SK-N-SH (cell line): ENCODE measurements at regions not wholly inside any gene's neighbourhood (a gene's known extent, or its start where the extent isn't known, plus 50 kb on each side); places are given as distances from the start of the nearest gene placed in this dataset.

ENCODE experiments used
- CTCF ChIA-PET: fragments of 300-600, 350-600 bp; formaldehyde crosslinking; extraction: SDS; loops from one replicate; lab custom pipeline; 2021; lab: Yijun Ruan, JAX
- POLR2A ChIA-PET: fragments of 350-600 bp; sonication (Branson Sonifier 250); formaldehyde crosslinking; extraction: SDS; loops from one replicate; lab custom pipeline; 2020; ENCODE audit warnings: antibody characterized with exemption, inconsistent platforms; lab: Yijun Ruan, JAX
- DNase-seq: peaks from one replicate; pipeline ENCODE4 v3.0.0; 2012
- H2AFZ ChIP-seq: fragments of 200-600 bp; sonication (generic); 2 replicates; pipeline ENCODE4 v1.8.1; 2016; ENCODE audit warnings: antibody characterized with exemption, mild to moderate bottlenecking, low read depth
- H3F3A ChIP-seq: fragments of 200-600 bp; sonication (generic); replicated peaks from 2 replicates; pipeline ENCODE3; 2016; ENCODE audit warnings: antibody characterized with exemption, mild to moderate bottlenecking; ENCODE audit not compliant: insufficient read depth
- H3K27ac ChIP-seq, 2 experiments: fragments of 200-500 bp in 1 of 2; fragments of 200-600 bp in 1 of 2; sonication (Bioruptor generic) in 1 of 2; sonication (generic), shearing (Covaris generic) in 1 of 2; 2 replicates each; pipeline versions ENCODE4 v1.5.1 to v1.6.1; 2014 to 2016; ENCODE audit warnings: low read depth in 2 of 2, inconsistent platforms in 1 of 2, low read length in 1 of 2, mild to moderate bottlenecking in 1 of 2, mixed read lengths in 1 of 2
- H3K27me3 ChIP-seq: fragments of 200-600 bp; sonication (generic), shearing (Covaris generic); 2 replicates; pipeline ENCODE4 v1.6.1; 2016; ENCODE audit warnings: mixed run types; ENCODE audit not compliant: insufficient read depth
- H3K36me3 ChIP-seq, 2 experiments: fragments of 200-500 bp in 1 of 2; fragments of 200-600 bp in 1 of 2; sonication (Bioruptor generic) in 1 of 2; sonication (generic) in 1 of 2; replicated peaks in 1 of 2; 2 replicates each; pipeline versions ENCODE3 to v1.5.1; 2014 to 2016; ENCODE audit warnings: low read length in 1 of 2, mild to moderate bottlenecking in 1 of 2; ENCODE audit not compliant: insufficient read depth in 2 of 2, control insufficient read depth in 1 of 2
- H3K4me1 ChIP-seq, 2 experiments: fragments of 200-500 bp in 1 of 2; fragments of 200-600 bp in 1 of 2; sonication (Bioruptor generic) in 1 of 2; sonication (generic), shearing (Covaris generic) in 1 of 2; 2 replicates each; pipeline versions ENCODE4 v1.5.1 to v1.6.1; 2014 to 2016; ENCODE audit warnings: low read depth in 1 of 2, low read length in 1 of 2, mixed run types in 1 of 2; ENCODE audit not compliant: insufficient read depth in 2 of 2, control insufficient read depth in 1 of 2
- H3K4me2 ChIP-seq: fragments of 200-600 bp; sonication (generic), shearing (Covaris generic); 2 replicates; pipeline ENCODE4 v1.6.1; 2017; ENCODE audit warnings: mixed run types
- H3K4me3 ChIP-seq, 2 experiments: fragments of 200-500 bp in 1 of 2; fragments of 200-600 bp in 1 of 2; sonication (Bioruptor generic) in 1 of 2; sonication (generic), shearing (Covaris generic) in 1 of 2; 2 replicates each; pipeline versions ENCODE4 v1.5.1 to v1.8.1; 2014 to 2016; ENCODE audit warnings: low read depth in 2 of 2, inconsistent platforms in 1 of 2, low read length in 1 of 2, mild to moderate bottlenecking in 1 of 2, mixed read lengths in 1 of 2, moderate library complexity in 1 of 2
- H3K79me2 ChIP-seq: fragments of 200-600 bp; sonication (generic); 2 replicates; pipeline ENCODE4 v1.8.1; 2017; ENCODE audit warnings: mild to moderate bottlenecking; ENCODE audit not compliant: insufficient read depth
- H3K9ac ChIP-seq: fragments of 200-600 bp; sonication (generic); 2 replicates; pipeline ENCODE4 v1.6.1; 2017; ENCODE audit warnings: mixed run types
- H3K9me2 ChIP-seq: fragments of 200-600 bp; sonication (generic); 2 replicates; pipeline ENCODE4 v1.6.1; 2017; ENCODE audit warnings: mixed run types
- H3K9me3 ChIP-seq: fragments of 200-600 bp; sonication (generic); 2 replicates; pipeline ENCODE4 v1.6.1; 2017; ENCODE audit warnings: mixed run types, mild to moderate bottlenecking, moderate library complexity
- H4K20me1 ChIP-seq: fragments of 200-600 bp; sonication (generic); 2 replicates; pipeline ENCODE4 v1.6.1; 2017; ENCODE audit warnings: mild to moderate bottlenecking, mixed run types; ENCODE audit not compliant: insufficient read depth
- ELF1 ChIP-seq: IDR thresholded peaks from 2 replicates; pipeline ENCODE4 v1.4.0; 2012
- EZH2phosphoT487 ChIP-seq: fragments of 200-600 bp; sonication (generic); IDR thresholded peaks from 2 replicates; pipeline ENCODE4 v1.6.1; 2017; ENCODE audit warnings: low read depth, mixed run types, mild to moderate bottlenecking, antibody characterized with exemption, moderate library complexity, borderline replicate concordance
- FOXJ3 ChIP-seq: sonication (generic); formaldehyde crosslinking; IDR thresholded peaks from 2 replicates; pipeline ENCODE4 v1.5.1; 2020; ENCODE audit warnings: mild to moderate bottlenecking, missing genetic modification reagents
- FOXM1 ChIP-seq: IDR thresholded peaks from 2 replicates; pipeline ENCODE4 v1.4.0; 2012; ENCODE audit warnings: low read depth, mild to moderate bottlenecking
- GABPA ChIP-seq: IDR thresholded peaks from 2 replicates; pipeline ENCODE4 v1.4.0; 2012; ENCODE audit warnings: low read depth, mild to moderate bottlenecking
- RAD21 ChIP-seq: IDR thresholded peaks from 2 replicates; pipeline ENCODE4 v1.6.1; 2012; ENCODE audit warnings: mild to moderate bottlenecking, low read length
- SMC3 ChIP-seq: IDR thresholded peaks from 2 replicates; pipeline ENCODE4 v1.6.1; 2012; ENCODE audit warnings: low read depth, low read length, improper control_type of control experiment
- WGBS: methylation state at CpG from one replicate; pipeline ENCODE4 v1.1.6; 2017; ENCODE audit warnings: low lambda C conversion rate; 5-methylcytosine and 5-hydroxymethylcytosine counted together
- TF ChIP-seq, protein P1 (sequence below): fragments of 200-600 bp; sonication (generic); IDR thresholded peaks from 2 replicates; pipeline ENCODE4 v1.6.1; 2017; ENCODE audit warnings: antibody characterized with exemption, mild to moderate bottlenecking, moderate library complexity
- TF ChIP-seq, protein P2 (sequence below): IDR thresholded peaks from 2 replicates; pipeline ENCODE4 v1.4.0; 2012; ENCODE audit warnings: low read depth, borderline replicate concordance
- TF ChIP-seq, protein P3 (sequence below): IDR thresholded peaks from 2 replicates; pipeline ENCODE4 v1.6.1; 2012; ENCODE audit warnings: mild to moderate bottlenecking, low read depth, low read length, moderate library complexity

DNA sequence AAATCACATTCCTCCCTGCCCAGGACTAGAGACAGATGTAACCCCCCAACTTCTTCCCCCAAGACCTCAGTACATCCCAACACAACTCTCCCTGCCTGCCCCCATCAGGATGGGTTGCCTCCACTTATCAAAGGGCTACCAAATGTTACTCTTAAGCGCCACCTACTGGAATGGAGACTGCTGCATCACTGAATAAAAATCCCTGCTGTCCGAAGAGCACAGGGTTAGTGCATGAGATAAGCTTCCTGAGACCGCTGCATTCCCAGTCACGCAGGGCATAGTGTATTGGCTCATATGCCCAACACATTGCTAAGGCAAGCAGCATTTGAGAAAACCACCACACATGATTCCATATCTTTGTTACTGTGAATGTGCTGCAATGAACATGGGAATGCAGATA is 544.5 kb downstream of the PPP4R3C start:
- no peaks in the 10 kb centered on the region for H3K9me2 ChIP-seq
- no peak overlapping the region for H3K4me2 ChIP-seq
- CTCF ChIA-PET = interaction anchor here (0.8 to 1.3 kb wide), 5 partner anchors 10 to 135 kb away, joined by 3 to 6 read pairs (median 4); no protein-coding TSS in a partner anchor
- TF ChIP-seq ELF1 (no peak), FOXJ3 (CRISPR knock-in tag) (no peak), RAD21 (peak; percentile 47), EZH2phosphoT487 (no peak), SMC3 (peak; percentile 41; the same call in 1 of the 2 replicates), FOXM1 (no peak), GABPA (no peak)
- TF ChIP-seq, protein P1, sequence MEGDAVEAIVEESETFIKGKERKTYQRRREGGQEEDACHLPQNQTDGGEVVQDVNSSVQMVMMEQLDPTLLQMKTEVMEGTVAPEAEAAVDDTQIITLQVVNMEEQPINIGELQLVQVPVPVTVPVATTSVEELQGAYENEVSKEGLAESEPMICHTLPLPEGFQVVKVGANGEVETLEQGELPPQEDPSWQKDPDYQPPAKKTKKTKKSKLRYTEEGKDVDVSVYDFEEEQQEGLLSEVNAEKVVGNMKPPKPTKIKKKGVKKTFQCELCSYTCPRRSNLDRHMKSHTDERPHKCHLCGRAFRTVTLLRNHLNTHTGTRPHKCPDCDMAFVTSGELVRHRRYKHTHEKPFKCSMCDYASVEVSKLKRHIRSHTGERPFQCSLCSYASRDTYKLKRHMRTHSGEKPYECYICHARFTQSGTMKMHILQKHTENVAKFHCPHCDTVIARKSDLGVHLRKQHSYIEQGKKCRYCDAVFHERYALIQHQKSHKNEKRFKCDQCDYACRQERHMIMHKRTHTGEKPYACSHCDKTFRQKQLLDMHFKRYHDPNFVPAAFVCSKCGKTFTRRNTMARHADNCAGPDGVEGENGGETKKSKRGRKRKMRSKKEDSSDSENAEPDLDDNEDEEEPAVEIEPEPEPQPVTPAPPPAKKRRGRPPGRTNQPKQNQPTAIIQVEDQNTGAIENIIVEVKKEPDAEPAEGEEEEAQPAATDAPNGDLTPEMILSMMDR = peak; percentile 58
- TF ChIP-seq, protein P2, sequence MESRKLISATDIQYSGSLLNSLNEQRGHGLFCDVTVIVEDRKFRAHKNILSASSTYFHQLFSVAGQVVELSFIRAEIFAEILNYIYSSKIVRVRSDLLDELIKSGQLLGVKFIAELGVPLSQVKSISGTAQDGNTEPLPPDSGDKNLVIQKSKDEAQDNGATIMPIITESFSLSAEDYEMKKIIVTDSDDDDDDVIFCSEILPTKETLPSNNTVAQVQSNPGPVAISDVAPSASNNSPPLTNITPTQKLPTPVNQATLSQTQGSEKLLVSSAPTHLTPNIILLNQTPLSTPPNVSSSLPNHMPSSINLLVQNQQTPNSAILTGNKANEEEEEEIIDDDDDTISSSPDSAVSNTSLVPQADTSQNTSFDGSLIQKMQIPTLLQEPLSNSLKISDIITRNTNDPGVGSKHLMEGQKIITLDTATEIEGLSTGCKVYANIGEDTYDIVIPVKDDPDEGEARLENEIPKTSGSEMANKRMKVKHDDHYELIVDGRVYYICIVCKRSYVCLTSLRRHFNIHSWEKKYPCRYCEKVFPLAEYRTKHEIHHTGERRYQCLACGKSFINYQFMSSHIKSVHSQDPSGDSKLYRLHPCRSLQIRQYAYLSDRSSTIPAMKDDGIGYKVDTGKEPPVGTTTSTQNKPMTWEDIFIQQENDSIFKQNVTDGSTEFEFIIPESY = no peak
- TF ChIP-seq, protein P3, sequence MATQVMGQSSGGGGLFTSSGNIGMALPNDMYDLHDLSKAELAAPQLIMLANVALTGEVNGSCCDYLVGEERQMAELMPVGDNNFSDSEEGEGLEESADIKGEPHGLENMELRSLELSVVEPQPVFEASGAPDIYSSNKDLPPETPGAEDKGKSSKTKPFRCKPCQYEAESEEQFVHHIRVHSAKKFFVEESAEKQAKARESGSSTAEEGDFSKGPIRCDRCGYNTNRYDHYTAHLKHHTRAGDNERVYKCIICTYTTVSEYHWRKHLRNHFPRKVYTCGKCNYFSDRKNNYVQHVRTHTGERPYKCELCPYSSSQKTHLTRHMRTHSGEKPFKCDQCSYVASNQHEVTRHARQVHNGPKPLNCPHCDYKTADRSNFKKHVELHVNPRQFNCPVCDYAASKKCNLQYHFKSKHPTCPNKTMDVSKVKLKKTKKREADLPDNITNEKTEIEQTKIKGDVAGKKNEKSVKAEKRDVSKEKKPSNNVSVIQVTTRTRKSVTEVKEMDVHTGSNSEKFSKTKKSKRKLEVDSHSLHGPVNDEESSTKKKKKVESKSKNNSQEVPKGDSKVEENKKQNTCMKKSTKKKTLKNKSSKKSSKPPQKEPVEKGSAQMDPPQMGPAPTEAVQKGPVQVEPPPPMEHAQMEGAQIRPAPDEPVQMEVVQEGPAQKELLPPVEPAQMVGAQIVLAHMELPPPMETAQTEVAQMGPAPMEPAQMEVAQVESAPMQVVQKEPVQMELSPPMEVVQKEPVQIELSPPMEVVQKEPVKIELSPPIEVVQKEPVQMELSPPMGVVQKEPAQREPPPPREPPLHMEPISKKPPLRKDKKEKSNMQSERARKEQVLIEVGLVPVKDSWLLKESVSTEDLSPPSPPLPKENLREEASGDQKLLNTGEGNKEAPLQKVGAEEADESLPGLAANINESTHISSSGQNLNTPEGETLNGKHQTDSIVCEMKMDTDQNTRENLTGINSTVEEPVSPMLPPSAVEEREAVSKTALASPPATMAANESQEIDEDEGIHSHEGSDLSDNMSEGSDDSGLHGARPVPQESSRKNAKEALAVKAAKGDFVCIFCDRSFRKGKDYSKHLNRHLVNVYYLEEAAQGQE = no peak
- H3K4me1 ChIP-seq = no peaks in the 10 kb centered on the region; a peak in 1 of 4 replicates
- H3K9me3 ChIP-seq = no peaks in the 10 kb centered on the region
- H3K4me3 ChIP-seq = no peak overlapping the region
- POLR2A ChIA-PET = no interaction called here
- H3K9ac ChIP-seq = no peak overlapping the region
- H3K79me2 ChIP-seq = no peaks in the 10 kb centered on the region
- no peaks in the 10 kb centered on the region for H4K20me1 ChIP-seq
- no peaks in the 10 kb centered on the region for H3K36me3 ChIP-seq
- no peaks in the 10 kb centered on the region for H3F3A ChIP-seq
- no peak overlapping the region for H2AFZ ChIP-seq
- WGBS = 47% methylated on average over 4 of the region's 4 CpGs
- no peaks in the 10 kb centered on the region for H3K27me3 ChIP-seq
- peak; percentile 16 for DNase-seq
- H3K27ac ChIP-seq = no peak overlapping the region
